Tibial nerve (tissue), 4 donors: ENCODE measurements at regions not wholly inside any gene's neighbourhood (a gene's known extent, or its start where the extent isn't known, plus 50 kb on each side); places are given as distances from the start of the nearest gene placed in this dataset.

Experiments
- CTCF ChIP-seq, 5 experiments: fragments of 200-600 bp in 3 of 5; fragments of 450-650 bp in 2 of 5; sonication (generic) in 3 of 5; IDR thresholded peaks; one replicate each; pipeline ENCODE4 v1.5.1; 2016 to 2019; ENCODE audit warnings: antibody characterized with exemption in 5 of 5, mild to moderate bottlenecking in 3 of 5, moderate library complexity in 2 of 5
- EP300 ChIP-seq, 2 donors: sonication (generic); formaldehyde crosslinking; IDR thresholded peaks; one replicate each; pipeline ENCODE4 v1.6.1; 2017; ENCODE audit warnings: antibody characterized with exemption in 2 of 2, mild to moderate bottlenecking in 1 of 2

GRCh38 chr18:75625966-75626365, 198.5 kb upstream of the SMIM21 start:
- TF ChIP-seq CTCF (IDR thresholded peaks at IDR 0.05) (no peak), EP300 (IDR thresholded peaks at IDR 0.05) (no peak)
